H1 (cell line): ENCODE measurements at regions not wholly inside any gene's neighbourhood (a gene's known extent, or its start where the extent isn't known, plus 50 kb on each side); places are given as distances from the start of the nearest gene placed in this dataset.

Experiments used
- CTCF ChIA-PET: fragments of 300-600 bp; sonication (Branson Sonifier 250); formaldehyde crosslinking; loops from one replicate; lab custom pipeline; 2021; ENCODE audit not compliant: partially characterized antibody; lab: Charles Lee
- POLR2A ChIA-PET: fragments of 300-600 bp; sonication (Branson Sonifier 250); formaldehyde crosslinking; loops from one replicate; lab custom pipeline; 2021; ENCODE audit warnings: inconsistent platforms; ENCODE audit not compliant: partially characterized antibody; lab: Charles Lee
- DNase-seq, 2 experiments: peaks; one replicate each; pipeline versions ENCODE4 v3.0.0 to v3.0.0-alpha.2; 2010 to 2022; ENCODE audit warnings: low spot score in 2 of 2, low read depth in 1 of 2, mixed read lengths in 1 of 2
- FAIRE-seq: peaks from 2 replicates; lab custom pipeline; 2011; peaks lifted over from hg19 to GRCh38; lab: Jason Lieb, UNC
- H2AFZ ChIP-seq: 2 replicates; pipeline ENCODE4 v1.8.1; 2012; ENCODE audit warnings: low read length, inconsistent platforms
- H2AK5ac ChIP-seq: 2 replicates; pipeline ENCODE4 v1.6.1; 2013; ENCODE audit warnings: low read depth, low read length
- H2BK120ac ChIP-seq: replicated peaks from 2 replicates; pipeline ENCODE3; 2013; ENCODE audit warnings: low read depth, low read length, inconsistent platforms
- H2BK12ac ChIP-seq: 2 replicates; pipeline ENCODE4 v1.6.1; 2013; ENCODE audit warnings: low read depth, low read length
- H2BK15ac ChIP-seq: 2 replicates; pipeline ENCODE4 v1.6.1; 2013; ENCODE audit warnings: low read length
- H2BK20ac ChIP-seq: 2 replicates; pipeline ENCODE4 v1.6.1; 2013; ENCODE audit warnings: low read length
- H2BK5ac ChIP-seq: 2 replicates; pipeline ENCODE4 v1.6.1; 2013; ENCODE audit warnings: low read depth, low read length
- H3K14ac ChIP-seq: 2 replicates; pipeline ENCODE4 v1.6.1; 2013; ENCODE audit warnings: inconsistent platforms; ENCODE audit not compliant: insufficient read length
- H3K18ac ChIP-seq: 2 replicates; pipeline ENCODE4 v1.6.1; 2013; ENCODE audit warnings: low read length; ENCODE audit errors: extremely low read depth
- H3K23ac ChIP-seq: 2 replicates; pipeline ENCODE4 v1.6.1; 2013; ENCODE audit warnings: inconsistent platforms; ENCODE audit not compliant: insufficient read length
- H3K23me2 ChIP-seq: 2 replicates; pipeline ENCODE4 v1.6.1; 2013; ENCODE audit warnings: low read depth, low read length
- H3K27ac ChIP-seq: 2 replicates; pipeline ENCODE4 v1.6.1; 2011; ENCODE audit warnings: low read depth, low read length, inconsistent platforms
- H3K27me3 ChIP-seq, 4 experiments: replicated peaks in 1 of 4; 1 replicate in 1 of 4; 2 replicates in 3 of 4; pipeline versions ENCODE4 v1.6.1 to v1.8.1; 2011 to 2013; ENCODE audit warnings: low read length in 3 of 4, mild to moderate bottlenecking in 3 of 4, inconsistent platforms in 2 of 4, mixed read lengths in 2 of 4, moderate library complexity in 1 of 4; ENCODE audit not compliant: control insufficient read depth in 3 of 4, insufficient read depth in 3 of 4; ENCODE audit errors: extremely low read depth in 1 of 4
- H3K36me3 ChIP-seq, 4 experiments: 2 replicates each; pipeline versions ENCODE4 v1.6.1 to v1.8.1; 2011 to 2013; ENCODE audit warnings: mild to moderate bottlenecking in 4 of 4, low read length in 3 of 4, moderate library complexity in 2 of 4, control low read depth in 1 of 4, inconsistent platforms in 1 of 4; ENCODE audit not compliant: insufficient read depth in 4 of 4, control insufficient read depth in 2 of 4
- H3K4ac ChIP-seq: replicated peaks from 2 replicates; pipeline ENCODE3; 2013; ENCODE audit warnings: low read length, low read depth, mixed read lengths, inconsistent platforms; ENCODE audit not compliant: insufficient read length
- H3K4me1 ChIP-seq, 4 experiments: replicated peaks in 1 of 4; 1 replicate in 1 of 4; 2 replicates in 3 of 4; pipeline versions ENCODE4 v1.6.1 to v1.8.1; 2011 to 2013; ENCODE audit warnings: low read length in 3 of 4, inconsistent platforms in 2 of 4, mixed read lengths in 1 of 4; ENCODE audit not compliant: insufficient read depth in 4 of 4, control insufficient read depth in 3 of 4
- H3K4me2 ChIP-seq, 2 experiments: 2 replicates each; pipeline versions ENCODE4 v1.6.1 to v1.8.1; 2011 to 2013; ENCODE audit warnings: low read depth in 2 of 2, low read length in 2 of 2, control low read depth in 1 of 2, inconsistent platforms in 1 of 2, mild to moderate bottlenecking in 1 of 2; ENCODE audit not compliant: insufficient read depth in 1 of 2
- H3K4me3 ChIP-seq, 4 experiments: fragments of 200-600, 300-600 bp in 1 of 4; sonication (generic), shearing (Covaris generic), sonication (Bioruptor Twin) in 1 of 4; 2 replicates each; pipeline versions ENCODE4 v1.5.1 to v1.8.1; 2011 to 2016; ENCODE audit warnings: low read length in 4 of 4, low read depth in 3 of 4, control low read depth in 2 of 4, inconsistent platforms in 2 of 4, mild to moderate bottlenecking in 2 of 4, mixed read lengths in 1 of 4, moderate library complexity in 1 of 4; ENCODE audit not compliant: insufficient read depth in 2 of 4; ENCODE audit errors: extremely low read depth in 1 of 4
- H3K56ac ChIP-seq: replicated peaks from 2 replicates; pipeline ENCODE3; 2013; ENCODE audit warnings: low read depth, mild to moderate bottlenecking, mixed read lengths, low read length, inconsistent platforms; ENCODE audit not compliant: insufficient read length
- H3K79me1 ChIP-seq: 2 replicates; pipeline ENCODE4 v1.6.1; 2013; ENCODE audit warnings: low read depth, low read length, control low read depth
- H3K79me2 ChIP-seq, 2 experiments: 2 replicates each; pipeline versions ENCODE4 v1.6.1 to v1.8.1; 2012 to 2013; ENCODE audit warnings: low read length in 2 of 2, mild to moderate bottlenecking in 2 of 2, inconsistent platforms in 1 of 2; ENCODE audit not compliant: insufficient read depth in 2 of 2, control insufficient read depth in 1 of 2
- H3K9ac ChIP-seq, 4 experiments: replicated peaks in 1 of 4; 1 replicate in 1 of 4; 2 replicates in 3 of 4; pipeline versions ENCODE4 v1.6.1 to v1.8.1; 2011 to 2013; ENCODE audit warnings: low read depth in 3 of 4, low read length in 3 of 4, control low read depth in 2 of 4, mild to moderate bottlenecking in 2 of 4, moderate library complexity in 2 of 4, inconsistent platforms in 1 of 4; ENCODE audit errors: extremely low read depth in 1 of 4
- H3K9me3 ChIP-seq, 2 experiments: 2 replicates each; pipeline versions ENCODE4 v1.6.1 to v1.8.1; 2012 to 2013; ENCODE audit warnings: mild to moderate bottlenecking in 2 of 2, moderate library complexity in 2 of 2, control low read depth in 1 of 2, inconsistent platforms in 1 of 2, low read depth in 1 of 2, low read length in 1 of 2, mixed read lengths in 1 of 2; ENCODE audit not compliant: insufficient read depth in 2 of 2
- H4K20me1 ChIP-seq, 2 experiments: replicated peaks in 1 of 2; 2 replicates each; pipeline versions ENCODE3 to v1.8.1; 2011 to 2013; ENCODE audit warnings: inconsistent platforms in 2 of 2, low read length in 2 of 2, mild to moderate bottlenecking in 1 of 2; ENCODE audit not compliant: insufficient read depth in 2 of 2, control insufficient read depth in 1 of 2
- H4K5ac ChIP-seq: 2 replicates; pipeline ENCODE4 v1.6.1; 2013; ENCODE audit warnings: low read length, low read depth, mixed read lengths, inconsistent platforms; ENCODE audit not compliant: insufficient read length
- H4K8ac ChIP-seq: 2 replicates; pipeline ENCODE4 v1.8.0; 2013; ENCODE audit warnings: mild to moderate bottlenecking, moderate library complexity, low read length, inconsistent platforms; ENCODE audit not compliant: insufficient read depth; ENCODE audit errors: extremely low read depth
- H4K91ac ChIP-seq: replicated peaks from 2 replicates; pipeline ENCODE3; 2013; ENCODE audit warnings: low read length, mixed read lengths, inconsistent platforms; ENCODE audit not compliant: insufficient read length
- KDM5A ChIP-seq: fragments of 200-600 bp; IDR thresholded peaks from 2 replicates; pipeline ENCODE4 v1.7.1; 2012; ENCODE audit warnings: mild to moderate bottlenecking, low read length, inconsistent platforms, mixed read lengths
- MAX ChIP-seq: IDR thresholded peaks from 2 replicates; pipeline ENCODE4 v1.6.1; 2012; ENCODE audit warnings: inconsistent platforms
- POU5F1 ChIP-seq: IDR thresholded peaks from 2 replicates; pipeline ENCODE4 v1.6.1; 2011; ENCODE audit warnings: low read depth, mild to moderate bottlenecking, low read length, moderate library complexity
- RXRA ChIP-seq: IDR thresholded peaks from 2 replicates; pipeline ENCODE4 v1.6.1; 2011; ENCODE audit warnings: low read depth, mild to moderate bottlenecking, low read length, moderate library complexity; ENCODE audit not compliant: insufficient read depth
- SRF ChIP-seq: IDR thresholded peaks from 2 replicates; pipeline ENCODE4 v1.6.1; 2011; ENCODE audit warnings: mild to moderate bottlenecking, low read depth, low read length, moderate library complexity
- WGBS, 2 experiments: shearing (Covaris generic) in 1 of 2; methylation state at CpG; one replicate each; pipeline versions ENCODE4 v1.1.6 to v1.1.7; 2013 to 2015; ENCODE audit warnings: low lambda C conversion rate in 2 of 2, mixed read lengths in 2 of 2, inconsistent platforms in 1 of 2, low coverage in 1 of 2, missing lambda C conversion rate in 1 of 2; ENCODE audit not compliant: insufficient replicate concordance in 2 of 2, insufficient coverage in 1 of 2, insufficient read length in 1 of 2; ENCODE audit errors: extremely low coverage in 1 of 2, missing lambda C conversion rate in 1 of 2; 5-methylcytosine and 5-hydroxymethylcytosine counted together

- H3K36me3 ChIP-seq, result no peaks in the 10 kb centered on the region; a peak in 1 of 8 replicates
- H3K4me2 ChIP-seq, result no peak overlapping the region
- H3K56ac ChIP-seq, result no peak overlapping the region
- H2AK5ac ChIP-seq, result no peak overlapping the region
- ChIA-PET CTCF (interaction anchor here (0.6 to 1.1 kb wide), 3 partner anchors 11 to 1164 kb away, joined by 3 to 4 read pairs (median 3); no protein-coding TSS in a partner anchor), POLR2A (no interaction called here)
- FAIRE-seq (no peak), DNase-seq (no peak)
- no peak overlapping the region for H3K27ac ChIP-seq
- no peak overlapping the region for H3K18ac ChIP-seq
- no peak overlapping the region for H2BK12ac ChIP-seq
- H2BK20ac ChIP-seq, result no peak overlapping the region
- no peak overlapping the region for H4K8ac ChIP-seq
- TF ChIP-seq RXRA (no peak), MAX (no peak), POU5F1 (no peak), KDM5A (no peak), SRF (no peak)
- no peak overlapping the region for H2BK15ac ChIP-seq
- H3K23ac ChIP-seq, result no peak overlapping the region
- H3K9ac ChIP-seq, result no peak overlapping the region
- no peak overlapping the region for H3K4ac ChIP-seq
- no peaks in the 10 kb centered on the region for H4K20me1 ChIP-seq
- H3K23me2 ChIP-seq, result no peaks in the 10 kb centered on the region
- no peaks in the 10 kb centered on the region for H3K27me3 ChIP-seq
- H2BK5ac ChIP-seq, result no peak overlapping the region
- 0 out of 7 replicates have a peak, but pooled peaks cover 0 to 2% (median 0%) of the 10 kb centered on the region in 4 experiments for H3K4me1 ChIP-seq
- H4K5ac ChIP-seq, result no peak overlapping the region
- H3K4me3 ChIP-seq, result no peak overlapping the region
- no peak overlapping the region for H4K91ac ChIP-seq
- peaks cover 6 to 8% of the 10 kb centered on the region in 2 experiments; a peak in 2 of 4 replicates for H3K9me3 ChIP-seq
- no peak overlapping the region for H3K14ac ChIP-seq
- no peaks in the 10 kb centered on the region for H3K79me1 ChIP-seq
- no peak overlapping the region for H2AFZ ChIP-seq
- 48% methylated on average over 2 of the region's 2 CpGs; no CpG with 5 or more reads in 1 of the 2 experiments for WGBS, 2 experiments
- no peak overlapping the region for H2BK120ac ChIP-seq
- no peaks in the 10 kb centered on the region for H3K79me2 ChIP-seq
Measured at GRCh38 chr11:28860893-28861292, 752.7 kb downstream of the METTL15 start.
